ENCODE measurements at regions not wholly inside any gene's neighbourhood (a gene's known extent, or its start where the extent isn't known, plus 50 kb on each side); places are given as distances from the start of the nearest gene placed in this dataset.

GRCh38 chr1:214898718-214899117, 183.8 kb upstream of the KCNK2 start:
- TF ChIP-seq CTCF (IDR thresholded peaks at IDR 0.05): no peak
- Histone ChIP-seq H3K27ac (no peak overlapping the region), H3K36me3 (no peaks in the 10 kb centered on the region), H3K27me3 (ENCODE audit: low read depth) (no peaks in the 10 kb centered on the region), H3K4me1 (no peaks in the 10 kb centered on the region), H3K9me3 (no peaks in the 10 kb centered on the region), H3K4me3 (no peak overlapping the region)
- no peak for ATAC-seq
- DNase-seq: no peak
- intact Hi-C loops (cut with DNase I): no loop called here

DNA sequence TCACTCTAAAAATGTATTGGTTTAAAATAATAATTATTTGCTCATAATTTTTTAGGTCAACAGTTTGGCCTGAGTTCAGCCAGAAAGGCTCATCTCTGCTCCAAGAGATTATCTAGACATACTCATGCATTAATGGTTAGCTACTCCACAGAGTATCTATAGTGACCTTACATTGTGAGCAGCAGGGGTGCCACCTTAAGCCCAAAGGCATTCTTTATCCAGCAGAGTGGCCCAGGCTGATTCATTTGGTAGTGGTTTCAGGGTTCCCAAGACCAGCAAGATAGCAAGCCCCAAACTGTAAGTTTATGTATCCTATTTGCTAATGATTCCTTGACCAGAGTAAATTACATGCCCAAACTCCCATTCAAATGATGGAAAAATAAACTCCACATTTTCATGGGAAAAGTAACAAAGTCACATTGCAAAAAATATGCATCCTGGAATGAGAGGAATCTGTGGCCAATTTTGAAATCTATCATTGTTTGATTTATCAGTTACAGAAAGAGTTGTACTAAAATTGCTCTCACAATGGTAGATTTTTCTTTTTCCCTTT, 182.6 kb upstream of the KCNK2 start:
- DNase-seq (no peak), ATAC-seq (no peak)
- Histone ChIP-seq H3K36me3 (no peaks in the 10 kb centered on the region), H3K9me3 (no peaks in the 10 kb centered on the region), H3K27ac (no peak overlapping the region), H3K4me3 (no peak overlapping the region), H3K27me3 (ENCODE audit: low read depth) (no peaks in the 10 kb centered on the region), H3K4me1 (no peaks in the 10 kb centered on the region)
- intact Hi-C loops (cut with DNase I): no loop called here
- no peak for TF ChIP-seq CTCF (IDR thresholded peaks at IDR 0.05)

DNA sequence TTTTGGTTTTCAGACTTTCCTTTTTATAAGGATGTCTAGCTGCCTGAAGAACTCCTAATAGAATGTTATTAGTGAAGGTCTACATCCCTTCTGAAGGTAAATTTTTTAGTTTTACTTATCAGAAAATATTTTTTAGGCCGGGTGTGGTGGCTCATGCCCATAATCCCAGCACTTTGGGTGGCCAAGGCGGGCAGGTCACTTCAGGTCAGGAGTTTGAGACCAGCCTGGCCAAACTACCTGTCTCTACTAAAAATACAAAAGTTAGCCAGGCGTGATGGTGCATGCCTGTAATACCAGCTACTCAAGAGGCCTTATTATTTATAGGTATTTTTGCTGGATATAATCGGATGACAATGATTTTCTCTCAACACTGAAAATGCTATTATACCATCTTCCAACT, 181.9 kb upstream of the KCNK2 start:
- Histone ChIP-seq H3K27me3 (ENCODE audit: low read depth) (no peaks in the 10 kb centered on the region), H3K36me3 (no peaks in the 10 kb centered on the region), H3K9me3 (no peaks in the 10 kb centered on the region), H3K4me1 (no peaks in the 10 kb centered on the region), H3K27ac (no peak overlapping the region), H3K4me3 (no peak overlapping the region)
- ATAC-seq (no peak), DNase-seq (no peak)
- intact Hi-C loops (cut with DNase I): no loop called here
- TF ChIP-seq CTCF (IDR thresholded peaks at IDR 0.05): no peak

GRCh38 chr1:214901718-214902117, 180.8 kb upstream of the KCNK2 start:
- Histone ChIP-seq H3K4me1 (no peaks in the 10 kb centered on the region), H3K27ac (no peak overlapping the region), H3K9me3 (no peaks in the 10 kb centered on the region), H3K27me3 (ENCODE audit: low read depth) (no peaks in the 10 kb centered on the region), H3K36me3 (no peaks in the 10 kb centered on the region), H3K4me3 (no peak overlapping the region)
- DNase-seq: no peak
- no peak for ATAC-seq
- no peak for TF ChIP-seq CTCF (IDR thresholded peaks at IDR 0.05)
- intact Hi-C loops (cut with DNase I): no loop called here

DNA sequence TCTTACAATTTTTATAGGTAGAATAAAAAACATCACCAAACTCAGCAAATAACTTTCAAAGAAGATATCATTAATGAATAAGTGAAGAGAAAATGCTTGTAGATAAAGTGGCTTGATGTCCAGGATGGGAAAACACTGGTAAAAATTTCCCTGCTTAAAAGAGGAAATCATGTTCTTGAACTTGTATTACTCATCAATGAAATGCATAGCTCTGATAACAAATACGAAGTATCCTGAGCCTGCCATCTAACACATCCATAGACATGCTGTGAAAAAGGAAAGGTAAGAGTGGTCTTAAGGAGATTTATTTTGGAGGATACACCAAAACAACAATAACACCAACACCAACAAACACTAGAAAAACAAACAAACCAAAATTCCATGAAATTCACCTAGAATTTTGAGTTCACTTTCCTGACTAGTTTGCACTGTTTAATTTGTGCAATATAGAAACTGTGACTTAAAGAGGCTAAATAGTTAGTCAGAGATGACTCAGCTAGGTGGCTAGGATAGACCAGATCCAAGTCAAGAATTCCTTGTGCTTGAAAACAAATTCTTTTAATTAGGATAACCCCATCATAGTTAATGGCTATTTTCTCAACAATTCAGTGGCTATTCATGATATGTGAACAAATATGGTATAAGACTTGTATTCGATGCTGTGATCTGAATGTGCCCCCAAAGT, 179.8 kb upstream of the KCNK2 start:
- ATAC-seq (no peak), DNase-seq (no peak)
- Histone ChIP-seq H3K27ac (no peak overlapping the region), H3K4me3 (no peak overlapping the region), H3K9me3 (no peaks in the 10 kb centered on the region), H3K4me1 (no peaks in the 10 kb centered on the region), H3K36me3 (no peaks in the 10 kb centered on the region), H3K27me3 (ENCODE audit: low read depth) (no peaks in the 10 kb centered on the region)
- no peak for TF ChIP-seq CTCF (IDR thresholded peaks at IDR 0.05)
- intact Hi-C loops (cut with DNase I): no loop called here
